Ishikawa (cell line): ENCODE measurements at regions not wholly inside any gene's neighbourhood (a gene's known extent, or its start where the extent isn't known, plus 50 kb on each side); places are given as distances from the start of the nearest gene placed in this dataset.

Experiments used
- RAD21 ChIP-seq: IDR thresholded peaks from 2 replicates; pipeline ENCODE4 v1.6.1; 2012; ENCODE audit warnings: low read depth
- TCF12 ChIP-seq: IDR thresholded peaks from 2 replicates; pipeline ENCODE4 v1.6.1; 2012; ENCODE audit warnings: low read depth

- TF ChIP-seq RAD21 (no peak), TCF12 (no peak)
Measured at GRCh38 chrX:91122151-91122694, 312.4 kb upstream of the PABPC5 start.
